ENCODE measurements at regions not wholly inside any gene's neighbourhood (a gene's known extent, or its start where the extent isn't known, plus 50 kb on each side); places are given as distances from the start of the nearest gene placed in this dataset.

DNA sequence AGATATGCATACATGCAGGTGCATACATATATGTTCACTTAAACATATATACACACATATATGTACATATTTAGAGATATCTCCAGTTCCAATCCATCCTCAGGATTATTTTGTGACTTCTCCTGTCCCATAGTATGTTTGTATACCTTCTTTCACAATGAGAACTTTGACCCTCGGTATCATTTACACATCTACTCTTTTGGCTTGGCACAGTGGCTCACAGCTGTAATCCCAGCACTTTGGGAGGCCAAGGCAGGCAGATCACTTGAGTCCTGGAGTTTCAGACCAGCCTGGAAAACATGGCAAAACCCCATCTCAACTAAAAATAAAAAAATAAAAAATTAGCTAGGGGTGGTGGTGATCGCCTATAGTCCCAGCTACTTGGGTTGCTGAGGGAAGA, 148.1 kb upstream of the CCL2 start:
- TF ChIP-seq, protein P1, sequence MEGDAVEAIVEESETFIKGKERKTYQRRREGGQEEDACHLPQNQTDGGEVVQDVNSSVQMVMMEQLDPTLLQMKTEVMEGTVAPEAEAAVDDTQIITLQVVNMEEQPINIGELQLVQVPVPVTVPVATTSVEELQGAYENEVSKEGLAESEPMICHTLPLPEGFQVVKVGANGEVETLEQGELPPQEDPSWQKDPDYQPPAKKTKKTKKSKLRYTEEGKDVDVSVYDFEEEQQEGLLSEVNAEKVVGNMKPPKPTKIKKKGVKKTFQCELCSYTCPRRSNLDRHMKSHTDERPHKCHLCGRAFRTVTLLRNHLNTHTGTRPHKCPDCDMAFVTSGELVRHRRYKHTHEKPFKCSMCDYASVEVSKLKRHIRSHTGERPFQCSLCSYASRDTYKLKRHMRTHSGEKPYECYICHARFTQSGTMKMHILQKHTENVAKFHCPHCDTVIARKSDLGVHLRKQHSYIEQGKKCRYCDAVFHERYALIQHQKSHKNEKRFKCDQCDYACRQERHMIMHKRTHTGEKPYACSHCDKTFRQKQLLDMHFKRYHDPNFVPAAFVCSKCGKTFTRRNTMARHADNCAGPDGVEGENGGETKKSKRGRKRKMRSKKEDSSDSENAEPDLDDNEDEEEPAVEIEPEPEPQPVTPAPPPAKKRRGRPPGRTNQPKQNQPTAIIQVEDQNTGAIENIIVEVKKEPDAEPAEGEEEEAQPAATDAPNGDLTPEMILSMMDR (conservative IDR thresholded peaks at IDR 0.05; ENCODE audit: low read depth, low read length): no peak
- H3K4me3 ChIP-seq (ENCODE audit: low read depth, low read length): no peak overlapping the region
- no peak for DNase-seq (ENCODE audit: low read depth)

DNA sequence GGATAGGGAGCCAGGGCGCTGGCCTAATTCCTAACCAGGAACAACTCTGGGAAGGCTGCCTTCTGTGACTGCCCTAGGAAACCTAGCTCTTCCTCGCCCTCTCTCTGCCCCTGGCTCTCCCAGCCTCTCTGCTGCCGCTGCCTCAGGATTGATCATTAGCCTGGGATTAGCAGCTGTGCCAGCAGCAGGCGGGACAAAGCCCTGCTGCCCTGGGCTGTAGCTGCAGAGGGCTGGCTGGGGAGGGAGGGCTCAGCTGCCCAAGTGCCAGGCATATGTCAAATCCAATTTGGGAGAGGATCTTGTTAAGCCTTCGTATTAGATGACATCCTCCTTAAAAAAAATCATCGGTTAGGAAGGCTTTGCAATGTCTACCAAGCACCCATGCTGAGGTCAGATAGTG, 144.8 kb upstream of the CCL2 start:
- no peak for DNase-seq (ENCODE audit: low read depth)
- H3K4me3 ChIP-seq (ENCODE audit: low read depth, low read length): no peak overlapping the region
- TF ChIP-seq, protein P1 (conservative IDR thresholded peaks at IDR 0.05; ENCODE audit: low read depth, low read length): no peak

DNA sequence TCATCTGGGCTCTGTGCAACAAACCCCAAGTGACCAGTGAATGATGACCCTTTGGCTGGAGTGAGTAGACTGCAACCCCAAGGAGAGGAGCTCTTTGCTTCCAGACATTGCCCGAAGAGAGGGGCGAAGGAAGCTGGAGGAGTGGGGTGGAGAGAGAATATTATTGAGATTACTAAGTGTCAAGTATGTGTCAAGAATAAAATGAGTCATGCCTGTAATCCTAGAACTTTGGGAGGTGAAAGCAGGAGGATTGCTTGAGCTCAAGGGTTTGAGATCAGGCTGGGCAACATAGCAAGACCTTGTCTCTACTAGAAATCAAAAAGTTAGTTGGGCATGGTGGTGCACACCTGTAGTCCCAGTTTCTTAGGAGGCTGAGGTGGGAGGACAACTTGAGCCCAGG, 142.0 kb upstream of the CCL2 start:
- TF ChIP-seq, protein P1 (conservative IDR thresholded peaks at IDR 0.05; ENCODE audit: low read depth, low read length): no peak
- no peak overlapping the region for H3K4me3 ChIP-seq (ENCODE audit: low read depth, low read length)
- no peak for DNase-seq (ENCODE audit: low read depth)

DNA sequence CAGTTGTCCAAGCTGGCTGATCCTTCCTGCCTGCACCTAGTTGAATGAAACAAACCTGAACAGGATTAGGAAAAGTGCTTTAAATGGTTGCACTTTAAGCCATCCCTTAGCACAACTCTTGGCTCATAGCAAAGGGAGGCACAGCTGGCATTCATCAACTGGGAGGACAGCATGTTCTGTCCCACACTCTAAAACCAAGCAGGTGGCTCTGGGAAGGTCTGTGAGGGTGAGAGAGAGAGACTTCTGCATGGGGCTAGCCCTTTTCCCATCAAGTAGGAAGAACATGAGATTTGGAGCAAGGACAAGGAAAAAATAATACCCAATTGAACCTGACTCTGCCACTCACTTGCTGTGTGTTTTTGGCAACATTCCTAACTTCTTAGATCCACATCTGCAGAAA, 140.9 kb upstream of the CCL2 start:
- no peak for DNase-seq (ENCODE audit: low read depth)
- TF ChIP-seq, protein P1 (conservative IDR thresholded peaks at IDR 0.05; ENCODE audit: low read depth, low read length): no peak
- no peak overlapping the region for H3K4me3 ChIP-seq (ENCODE audit: low read depth, low read length)

DNA sequence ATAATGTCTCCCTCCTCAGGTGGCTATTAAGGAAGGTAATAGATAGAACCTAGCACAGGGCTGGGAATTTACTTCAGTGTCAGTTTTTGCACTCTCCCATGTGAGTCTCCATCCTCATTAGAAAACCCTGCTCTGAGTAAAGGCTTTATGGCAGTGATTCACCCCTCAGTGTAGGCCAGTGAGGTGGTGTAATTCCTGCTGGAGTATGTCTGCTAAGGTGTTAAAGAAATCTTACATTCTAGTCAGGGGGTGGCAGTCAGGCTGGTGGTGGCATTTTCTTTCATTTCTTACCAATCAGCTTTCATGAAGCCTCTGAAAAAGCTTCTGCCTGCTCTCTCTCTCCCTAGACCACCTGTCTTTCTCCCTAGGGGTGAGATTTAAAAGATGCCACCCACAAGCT, 138.8 kb upstream of the CCL2 start:
- TF ChIP-seq, protein P1 (conservative IDR thresholded peaks at IDR 0.05; ENCODE audit: low read depth, low read length): no peak
- no peak overlapping the region for H3K4me3 ChIP-seq (ENCODE audit: low read depth, low read length)
- DNase-seq (ENCODE audit: low read depth): no peak

DNA sequence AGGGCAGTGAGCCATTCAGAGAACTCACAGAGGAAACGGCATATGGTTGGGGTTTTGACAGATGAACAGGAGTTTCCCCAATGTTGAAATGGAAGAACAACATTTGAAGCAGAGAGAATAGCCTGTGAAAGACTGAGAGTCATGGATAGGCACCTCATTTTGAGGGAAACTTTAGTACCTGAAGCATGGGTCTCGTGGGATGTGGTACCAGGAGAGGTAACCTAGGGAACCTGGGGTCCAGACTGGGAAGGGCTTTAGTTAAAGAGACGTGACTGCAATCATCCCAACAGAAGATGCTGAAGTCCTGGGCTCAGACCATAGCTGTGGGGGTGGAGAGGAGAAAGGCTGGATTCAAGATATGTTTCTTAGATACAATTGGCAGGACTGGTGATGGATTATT, 137.8 kb upstream of the CCL2 start:
- TF ChIP-seq, protein P1 (conservative IDR thresholded peaks at IDR 0.05; ENCODE audit: low read depth, low read length): no peak
- H3K4me3 ChIP-seq (ENCODE audit: low read depth, low read length): no peak overlapping the region
- no peak for DNase-seq (ENCODE audit: low read depth)

DNA sequence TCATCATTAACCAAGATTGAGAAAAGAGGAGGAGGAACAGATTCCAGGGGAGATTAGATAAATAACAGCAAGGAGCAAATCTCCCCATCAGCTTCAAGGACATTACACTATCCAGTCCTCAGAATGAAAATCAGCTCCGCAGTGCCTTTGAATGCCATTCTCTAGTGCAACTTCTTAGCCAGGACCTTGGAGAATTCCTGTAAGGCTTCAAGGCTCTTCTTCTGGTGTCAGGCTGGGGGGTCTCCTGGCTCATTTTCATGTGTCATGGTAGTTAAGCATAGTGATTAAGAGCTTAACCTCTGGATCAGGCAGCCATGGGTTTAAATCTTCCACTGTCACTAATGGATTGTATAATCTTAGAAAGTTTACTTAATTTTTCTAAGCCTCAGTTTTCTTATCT, 137.3 kb upstream of the CCL2 start:
- TF ChIP-seq, protein P1 (conservative IDR thresholded peaks at IDR 0.05; ENCODE audit: low read depth, low read length): no peak
- DNase-seq (ENCODE audit: low read depth): no peak
- no peak overlapping the region for H3K4me3 ChIP-seq (ENCODE audit: low read depth, low read length)
